Ectodermal cell (in vitro differentiated cells): ENCODE measurements at regions not wholly inside any gene's neighbourhood (a gene's known extent, or its start where the extent isn't known, plus 50 kb on each side); places are given as distances from the start of the nearest gene placed in this dataset.

Experiments
- H3K27ac ChIP-seq: 2 replicates; pipeline ENCODE4 v1.7.0; 2013; ENCODE audit warnings: mild to moderate bottlenecking, low read depth, low read length; ENCODE audit not compliant: insufficient read depth, poor library complexity, severe bottlenecking
- H3K27me3 ChIP-seq: 2 replicates; pipeline ENCODE4 v1.7.0; 2013; ENCODE audit warnings: mild to moderate bottlenecking, low read length; ENCODE audit not compliant: insufficient read depth, control insufficient read depth, poor library complexity, severe bottlenecking
- H3K36me3 ChIP-seq: one replicate; pipeline ENCODE4 v1.7.0; 2013; ENCODE audit warnings: low read length; ENCODE audit not compliant: control insufficient read depth, insufficient read depth
- H3K4me1 ChIP-seq: one replicate; pipeline ENCODE4 v1.7.0; 2013; ENCODE audit warnings: low read length; ENCODE audit not compliant: control insufficient read depth, insufficient read depth
- H3K4me3 ChIP-seq: 2 replicates; pipeline ENCODE4 v1.7.0; 2013; ENCODE audit warnings: low read depth, low read length, control low read depth; ENCODE audit not compliant: insufficient read depth
- H3K9me3 ChIP-seq: 2 replicates; pipeline ENCODE4 v1.7.0; 2013; ENCODE audit warnings: mild to moderate bottlenecking, low read length, moderate library complexity; ENCODE audit not compliant: control insufficient read depth
- WGBS, 2 experiments: methylation state at CpG; one replicate each; pipeline ENCODE4 v1.1.7; 2013; ENCODE audit warnings: missing lambda C conversion rate in 2 of 2; 5-methylcytosine and 5-hydroxymethylcytosine counted together

GRCh38 chr3:81043009-81043408 is 718.4 kb downstream of the GBE1 start:
- 92 to 94% methylated on average over 1 of the region's 2 CpGs for WGBS, 2 experiments
- Histone ChIP-seq H3K4me3 (no peak overlapping the region), H3K36me3 (no peaks in the 10 kb centered on the region), H3K4me1 (no peaks in the 10 kb centered on the region), H3K9me3 (no peaks in the 10 kb centered on the region), H3K27me3 (no peaks in the 10 kb centered on the region), H3K27ac (no peak overlapping the region)

- 92 to 97% methylated on average over 2 of the region's 2 CpGs for WGBS, 2 experiments
- no peaks in the 10 kb centered on the region for H3K27me3 ChIP-seq
- H3K36me3 ChIP-seq: no peaks in the 10 kb centered on the region
- H3K9me3 ChIP-seq: no peaks in the 10 kb centered on the region
- H3K27ac ChIP-seq: no peak overlapping the region
- H3K4me3 ChIP-seq: no peak overlapping the region
- H3K4me1 ChIP-seq: no peaks in the 10 kb centered on the region
Observed at GRCh38 chr3:81041331-81041730, 720.1 kb downstream of the GBE1 start.

- Histone ChIP-seq H3K9me3 (no peaks in the 10 kb centered on the region), H3K4me1 (no peaks in the 10 kb centered on the region), H3K27ac (no peak overlapping the region), H3K36me3 (no peaks in the 10 kb centered on the region), H3K27me3 (no peaks in the 10 kb centered on the region), H3K4me3 (no peak overlapping the region)
- 83% methylated on average over 1 of the region's 2 CpGs; no CpG with 5 or more reads in 1 of the 2 experiments for WGBS, 2 experiments
Observed at GRCh38 chr3:81040107-81040506, 721.3 kb downstream of the GBE1 start.

- Histone ChIP-seq H3K4me3 (no peak overlapping the region), H3K9me3 (no peaks in the 10 kb centered on the region), H3K27me3 (no peaks in the 10 kb centered on the region), H3K27ac (no peak overlapping the region), H3K36me3 (no peaks in the 10 kb centered on the region), H3K4me1 (no peaks in the 10 kb centered on the region)
- WGBS, 2 experiments: 99 to 100% methylated on average over 2 to 4 of the region's 4 CpGs
Observed at GRCh38 chr3:81033684-81034083, 727.8 kb downstream of the GBE1 start.

- H3K27ac ChIP-seq: no peak overlapping the region
- H3K4me3 ChIP-seq: no peak overlapping the region
- no peaks in the 10 kb centered on the region for H3K27me3 ChIP-seq
- no peaks in the 10 kb centered on the region for H3K4me1 ChIP-seq
- H3K9me3 ChIP-seq: no peaks in the 10 kb centered on the region
- H3K36me3 ChIP-seq: no peaks in the 10 kb centered on the region
- 88 to 92% methylated on average over 1 of the region's 2 CpGs for WGBS, 2 experiments
Observed at GRCh38 chr3:81033185-81033584, 728.3 kb downstream of the GBE1 start.

- no peaks in the 10 kb centered on the region for H3K4me1 ChIP-seq
- H3K36me3 ChIP-seq: no peaks in the 10 kb centered on the region
- no peak overlapping the region for H3K27ac ChIP-seq
- 100% methylated on average over 1 of the region's 2 CpGs for WGBS, 2 experiments
- no peaks in the 10 kb centered on the region for H3K27me3 ChIP-seq
- no peaks in the 10 kb centered on the region for H3K9me3 ChIP-seq
- H3K4me3 ChIP-seq: no peak overlapping the region
Observed at GRCh38 chr3:81029861-81030260, 731.6 kb downstream of the GBE1 start.

- WGBS, 2 experiments: 83 to 100% methylated on average over 1 of the region's 1 CpG
- H3K36me3 ChIP-seq: no peaks in the 10 kb centered on the region
- no peak overlapping the region for H3K27ac ChIP-seq
- no peak overlapping the region for H3K4me3 ChIP-seq
- no peaks in the 10 kb centered on the region for H3K27me3 ChIP-seq
- H3K9me3 ChIP-seq: no peaks in the 10 kb centered on the region
- no peaks in the 10 kb centered on the region for H3K4me1 ChIP-seq
Observed at GRCh38 chr3:81027344-81027743, 734.1 kb downstream of the GBE1 start.

- no peak overlapping the region for H3K4me3 ChIP-seq
- no peak overlapping the region for H3K27ac ChIP-seq
- H3K9me3 ChIP-seq: no peaks in the 10 kb centered on the region
- WGBS, 2 experiments: 92 to 96% methylated on average over 7 of the region's 7 CpGs
- no peaks in the 10 kb centered on the region for H3K36me3 ChIP-seq
- no peaks in the 10 kb centered on the region for H3K27me3 ChIP-seq
- no peaks in the 10 kb centered on the region for H3K4me1 ChIP-seq
Observed at GRCh38 chr3:81024560-81024959, 736.9 kb downstream of the GBE1 start.

GRCh38 chr3:81022339-81022738 is 739.1 kb downstream of the GBE1 start:
- H3K36me3 ChIP-seq: no peaks in the 10 kb centered on the region
- H3K9me3 ChIP-seq: no peaks in the 10 kb centered on the region
- no peaks in the 10 kb centered on the region for H3K4me1 ChIP-seq
- 89 to 98% methylated on average over 2 to 3 of the region's 3 CpGs for WGBS, 2 experiments
- no peak overlapping the region for H3K27ac ChIP-seq
- H3K27me3 ChIP-seq: no peaks in the 10 kb centered on the region
- H3K4me3 ChIP-seq: no peak overlapping the region

- Histone ChIP-seq H3K9me3 (no peaks in the 10 kb centered on the region), H3K27me3 (no peaks in the 10 kb centered on the region), H3K4me1 (no peaks in the 10 kb centered on the region), H3K36me3 (no peaks in the 10 kb centered on the region), H3K27ac (no peak overlapping the region), H3K4me3 (no peak overlapping the region)
- WGBS, 2 experiments: 86 to 88% methylated on average over 2 of the region's 2 CpGs
Observed at GRCh38 chr3:81013360-81013759, 748.1 kb downstream of the GBE1 start.

- no peaks in the 10 kb centered on the region for H3K4me1 ChIP-seq
- no peaks in the 10 kb centered on the region for H3K27me3 ChIP-seq
- no peak overlapping the region for H3K4me3 ChIP-seq
- H3K27ac ChIP-seq: no peak overlapping the region
- H3K36me3 ChIP-seq: no peaks in the 10 kb centered on the region
- H3K9me3 ChIP-seq: no peaks in the 10 kb centered on the region
Observed at GRCh38 chr3:81005992-81006391, 755.5 kb downstream of the GBE1 start.
